ENCODE measurements at regions not wholly inside any gene's neighbourhood (a gene's known extent, or its start where the extent isn't known, plus 50 kb on each side); places are given as distances from the start of the nearest gene placed in this dataset.
A peak's percentile ranks its signal among the peaks of the same experiment; 100 is the strongest.

GRCh38 chr4:106614441-106614840, 245.9 kb upstream of the GIMD1 start:
- no peak overlapping the region for H3K4me3 ChIP-seq (ENCODE audit: low read length)
- DNase-seq (ENCODE audit: low read depth): peak; percentile 20
- no peak for TF ChIP-seq CTCF (IDR thresholded peaks at IDR 0.05; ENCODE audit: insufficient read depth, low read depth, low read length, missing control alignments)

GRCh38 chr4:106609917-106610316, 241.3 kb upstream of the GIMD1 start:
- H3K4me3 ChIP-seq (ENCODE audit: low read length): no peak overlapping the region
- TF ChIP-seq CTCF (IDR thresholded peaks at IDR 0.05; ENCODE audit: insufficient read depth, low read depth, low read length, missing control alignments): no peak
- DNase-seq (ENCODE audit: low read depth): no peak

- DNase-seq (ENCODE audit: low read depth): no peak
- TF ChIP-seq CTCF (IDR thresholded peaks at IDR 0.05; ENCODE audit: insufficient read depth, low read depth, low read length, missing control alignments): no peak
- H3K4me3 ChIP-seq (ENCODE audit: low read length): no peak overlapping the region
These were observed 239.0 kb upstream of the GIMD1 start for GRCh38 chr4:106607558-106607957.

GRCh38 chr4:106604319-106605051, 235.9 kb upstream of the GIMD1 start:
- no peak for TF ChIP-seq CTCF (IDR thresholded peaks at IDR 0.05; ENCODE audit: insufficient read depth, low read depth, low read length, missing control alignments)
- no peak overlapping the region for H3K4me3 ChIP-seq (ENCODE audit: low read length)
- DNase-seq (ENCODE audit: low read depth): no peak

- DNase-seq (ENCODE audit: low read depth): no peak
- H3K4me3 ChIP-seq (ENCODE audit: low read length): no peak overlapping the region
- no peak for TF ChIP-seq CTCF (IDR thresholded peaks at IDR 0.05; ENCODE audit: insufficient read depth, low read depth, low read length, missing control alignments)
These were observed 234.9 kb upstream of the GIMD1 start for GRCh38 chr4:106603471-106603870.

- TF ChIP-seq CTCF (IDR thresholded peaks at IDR 0.05; ENCODE audit: insufficient read depth, low read depth, low read length, missing control alignments): no peak
- DNase-seq (ENCODE audit: low read depth): no peak
- no peak overlapping the region for H3K4me3 ChIP-seq (ENCODE audit: low read length)
These were observed 234.1 kb upstream of the GIMD1 start for GRCh38 chr4:106602711-106603110.

GRCh38 chr4:106601519-106601918, 232.9 kb upstream of the GIMD1 start:
- no peak for TF ChIP-seq CTCF (IDR thresholded peaks at IDR 0.05; ENCODE audit: insufficient read depth, low read depth, low read length, missing control alignments)
- H3K4me3 ChIP-seq (ENCODE audit: low read length): no peak overlapping the region
- no peak for DNase-seq (ENCODE audit: low read depth)
